Loucy (cell line): ENCODE measurements at regions not wholly inside any gene's neighbourhood (a gene's known extent, or its start where the extent isn't known, plus 50 kb on each side); places are given as distances from the start of the nearest gene placed in this dataset.

Experiments used
- EZH2phosphoT487 ChIP-seq: fragments of 200-600 bp; IDR thresholded peaks from 2 replicates; pipeline ENCODE4 v1.6.1; 2018; ENCODE audit warnings: antibody characterized with exemption, mild to moderate bottlenecking, moderate library complexity, borderline replicate concordance
- TF ChIP-seq, protein P1 (sequence below): fragments of 200-600 bp; sonication (generic); conservative IDR thresholded peaks from 2 replicates; pipeline ENCODE4 v1.5.1; 2014; ENCODE audit warnings: mild to moderate bottlenecking, antibody characterized with exemption, low read length

DNA sequence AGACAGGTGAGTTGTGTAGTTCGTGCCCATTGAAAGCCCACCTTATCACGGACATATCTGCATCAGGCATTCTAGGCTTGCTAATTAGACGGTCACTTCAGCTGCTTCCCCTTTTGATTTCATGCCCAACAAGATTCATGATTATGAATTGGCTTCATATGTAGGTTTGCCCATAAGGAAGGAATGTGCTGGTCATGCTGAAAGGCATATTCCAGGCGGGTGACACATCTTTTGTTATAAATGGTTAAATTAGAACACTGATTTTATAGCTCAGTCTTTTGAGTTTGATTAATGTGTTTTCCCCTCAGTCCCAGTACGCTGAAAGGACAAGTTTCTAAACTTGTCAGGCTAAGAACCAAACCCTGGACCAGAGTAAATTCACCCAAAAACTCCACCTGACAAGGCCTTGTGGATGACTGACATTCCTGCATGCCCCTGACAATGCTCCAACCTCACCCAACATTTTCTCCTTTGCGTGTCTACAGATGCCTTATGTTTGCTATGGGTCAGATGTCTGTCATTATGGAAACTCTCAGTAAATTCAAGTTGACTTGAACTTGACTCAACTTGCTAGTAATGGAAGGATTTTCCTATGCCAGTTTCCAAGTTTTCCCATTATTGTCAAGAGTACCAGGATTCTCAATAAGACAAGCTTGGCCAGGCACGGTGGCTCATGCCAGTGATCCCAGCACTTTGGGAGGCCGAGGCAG is 421.9 kb downstream of the PMP22 start:
- TF ChIP-seq, protein P1, sequence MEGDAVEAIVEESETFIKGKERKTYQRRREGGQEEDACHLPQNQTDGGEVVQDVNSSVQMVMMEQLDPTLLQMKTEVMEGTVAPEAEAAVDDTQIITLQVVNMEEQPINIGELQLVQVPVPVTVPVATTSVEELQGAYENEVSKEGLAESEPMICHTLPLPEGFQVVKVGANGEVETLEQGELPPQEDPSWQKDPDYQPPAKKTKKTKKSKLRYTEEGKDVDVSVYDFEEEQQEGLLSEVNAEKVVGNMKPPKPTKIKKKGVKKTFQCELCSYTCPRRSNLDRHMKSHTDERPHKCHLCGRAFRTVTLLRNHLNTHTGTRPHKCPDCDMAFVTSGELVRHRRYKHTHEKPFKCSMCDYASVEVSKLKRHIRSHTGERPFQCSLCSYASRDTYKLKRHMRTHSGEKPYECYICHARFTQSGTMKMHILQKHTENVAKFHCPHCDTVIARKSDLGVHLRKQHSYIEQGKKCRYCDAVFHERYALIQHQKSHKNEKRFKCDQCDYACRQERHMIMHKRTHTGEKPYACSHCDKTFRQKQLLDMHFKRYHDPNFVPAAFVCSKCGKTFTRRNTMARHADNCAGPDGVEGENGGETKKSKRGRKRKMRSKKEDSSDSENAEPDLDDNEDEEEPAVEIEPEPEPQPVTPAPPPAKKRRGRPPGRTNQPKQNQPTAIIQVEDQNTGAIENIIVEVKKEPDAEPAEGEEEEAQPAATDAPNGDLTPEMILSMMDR = no peak
- no peak for TF ChIP-seq EZH2phosphoT487
